Endothelial cell of umbilical vein (primary cell): ENCODE measurements at regions not wholly inside any gene's neighbourhood (a gene's known extent, or its start where the extent isn't known, plus 50 kb on each side); places are given as distances from the start of the nearest gene placed in this dataset.

Experiments used
- BruUV-seq: library from RNA; stranded (reverse); fragments of 400-500 nt; replicated peaks from 2 replicates; lab custom pipeline; 2021; lab: Mats Ljungman, UMichigan
- CTCF ChIA-PET: fragments of 300-600, 350-600 bp; sonication (Branson Sonifier 250); formaldehyde crosslinking; loops from one replicate; lab custom pipeline; 2021; ENCODE audit warnings: antibody characterized with exemption, inconsistent platforms; lab: Charles Lee
- POLR2A ChIA-PET: fragments of 300-600, 350-600 bp; sonication (Branson Sonifier 250); formaldehyde crosslinking; loops from one replicate; lab custom pipeline; 2021; ENCODE audit warnings: antibody characterized with exemption, inconsistent platforms; lab: Charles Lee
- DNase-seq: peaks from one replicate; pipeline ENCODE4 v3.0.0-alpha.2; 2011; ENCODE audit warnings: low read depth, low spot score
- FAIRE-seq: peaks from 2 replicates; lab custom pipeline; 2011; peaks lifted over from hg19 to GRCh38; lab: Jason Lieb, UNC
- H2AFZ ChIP-seq: 2 replicates; pipeline ENCODE4 v1.6.0; 2012; ENCODE audit warnings: low read depth, low read length, control low read depth, inconsistent platforms
- H3K27ac ChIP-seq: 2 replicates; pipeline ENCODE4 v1.5.1; 2011; ENCODE audit warnings: low read depth, mild to moderate bottlenecking, control low read depth, low read length, moderate library complexity; ENCODE audit not compliant: insufficient read depth
- H3K27me3 ChIP-seq, 2 experiments: 2 replicates each; pipeline versions ENCODE4 v1.6.0 to v1.6.1; 2011; ENCODE audit warnings: low read length in 2 of 2, mixed read lengths in 1 of 2; ENCODE audit not compliant: control insufficient read depth in 2 of 2, insufficient read depth in 2 of 2
- H3K36me3 ChIP-seq, 2 experiments: 2 replicates in 1 of 2; 3 replicates in 1 of 2; pipeline ENCODE4 v1.5.1; 2011; ENCODE audit warnings: low read length in 2 of 2, mild to moderate bottlenecking in 1 of 2, moderate library complexity in 1 of 2; ENCODE audit not compliant: control insufficient read depth in 2 of 2, insufficient read depth in 2 of 2; ENCODE audit errors: extremely low read depth in 1 of 2
- H3K4me1 ChIP-seq: 3 replicates; pipeline ENCODE4 v1.5.1; 2011; ENCODE audit warnings: mild to moderate bottlenecking, low read length; ENCODE audit not compliant: control insufficient read depth, insufficient read depth; ENCODE audit errors: extremely low read depth
- H3K4me2 ChIP-seq: 2 replicates; pipeline ENCODE4 v1.6.1; 2011; ENCODE audit warnings: low read length, control low read depth, mixed read lengths; ENCODE audit not compliant: insufficient read depth
- H3K4me3 ChIP-seq, 3 experiments: fragments of 200-600 bp in 1 of 3; sonication (generic), shearing (Covaris generic) in 1 of 3; replicated peaks in 1 of 3; 2 replicates each; pipeline ENCODE4 v1.5.1; 2011 to 2016; ENCODE audit warnings: control low read depth in 3 of 3, low read length in 3 of 3, mild to moderate bottlenecking in 2 of 3, inconsistent platforms in 1 of 3, low read depth in 1 of 3, moderate library complexity in 1 of 3; ENCODE audit not compliant: insufficient read depth in 1 of 3
- H3K79me2 ChIP-seq: 2 replicates; pipeline ENCODE4 v1.6.0; 2012; ENCODE audit warnings: low read length, inconsistent platforms; ENCODE audit not compliant: control insufficient read depth, insufficient read depth
- H3K9ac ChIP-seq: replicated peaks from 2 replicates; pipeline ENCODE3; 2011; ENCODE audit warnings: low read length, control low read depth; ENCODE audit not compliant: insufficient read depth; ENCODE audit errors: extremely low read depth
- H3K9me1 ChIP-seq: replicated peaks from 3 replicates; pipeline ENCODE4 v1.6.0; 2011; ENCODE audit warnings: mild to moderate bottlenecking, low read length; ENCODE audit not compliant: control insufficient read depth, insufficient read depth; ENCODE audit errors: extremely low read depth
- H3K9me3 ChIP-seq: replicated peaks from 2 replicates; pipeline ENCODE4 v1.5.1; 2012; ENCODE audit warnings: low read length, inconsistent platforms; ENCODE audit not compliant: control insufficient read depth, insufficient read depth
- H4K20me1 ChIP-seq: replicated peaks from 2 replicates; pipeline ENCODE3; 2011; ENCODE audit warnings: mild to moderate bottlenecking, low read length; ENCODE audit not compliant: control insufficient read depth, insufficient read depth; ENCODE audit errors: extremely low read depth
- CTCF ChIP-seq, 2 donors: IDR thresholded peaks; 1 replicate in 1 of 2; 2 replicates in 1 of 2; pipeline ENCODE4 v1.5.1; 2011; ENCODE audit warnings: low read length in 2 of 2, mild to moderate bottlenecking in 2 of 2, moderate library complexity in 2 of 2, control low read depth in 1 of 2, inconsistent platforms in 1 of 2, low read depth in 1 of 2; ENCODE audit not compliant: insufficient read depth in 1 of 2; ENCODE audit errors: extremely low read depth in 1 of 2
- EZH2 ChIP-seq: IDR thresholded peaks from 2 replicates; pipeline ENCODE4 v1.6.1; 2012; ENCODE audit warnings: borderline replicate concordance, low read depth, mild to moderate bottlenecking, moderate library complexity, low read length, inconsistent platforms; ENCODE audit not compliant: severe bottlenecking
- FOS ChIP-seq: IDR thresholded peaks from 2 replicates; pipeline ENCODE4 v1.6.1; 2011; ENCODE audit warnings: mild to moderate bottlenecking, low read length, moderate library complexity, borderline replicate concordance; ENCODE audit not compliant: insufficient read depth
- GATA2 ChIP-seq: IDR thresholded peaks from 2 replicates; pipeline ENCODE4 v1.7.0; 2011; ENCODE audit warnings: low read depth, mild to moderate bottlenecking, moderate library complexity, mixed read lengths, low read length; ENCODE audit not compliant: insufficient read length, insufficient read depth
- JUN ChIP-seq: IDR thresholded peaks from 2 replicates; pipeline ENCODE4 v1.6.1; 2011; ENCODE audit warnings: borderline replicate concordance, low read depth; ENCODE audit not compliant: insufficient read length, insufficient read depth
- MAX ChIP-seq: IDR thresholded peaks from 2 replicates; pipeline ENCODE4 v1.6.1; 2011; ENCODE audit not compliant: insufficient read depth, insufficient read length
- MYC ChIP-seq: IDR thresholded peaks from one replicate; pipeline ENCODE4 v1.6.1; 2011; ENCODE audit warnings: mild to moderate bottlenecking, low read depth, low read length
- POLR2A ChIP-seq: IDR thresholded peaks from 2 replicates; pipeline ENCODE4 v1.6.1; 2012; ENCODE audit warnings: low read depth, mild to moderate bottlenecking, control low read depth, low read length
- POLR2AphosphoS5 ChIP-seq: IDR thresholded peaks from 2 replicates; pipeline ENCODE4 v1.6.1; 2012; ENCODE audit warnings: low read depth, mild to moderate bottlenecking, control low read depth, low read length, moderate library complexity; ENCODE audit not compliant: insufficient read depth
- dilution Hi-C: fragments of 300-500 bp; cut with MboI; formaldehyde crosslinking; loops from one replicate; pipeline ENCODE4 v1.15.0; 2019; ENCODE audit warnings: low sequenced_read_pairs; ENCODE audit not compliant: extremely low pct_ligation_motif_present
- intact Hi-C: fragments of 100-400 bp; cut with micrococcal nuclease; formaldehyde crosslinking; loops from one replicate; pipeline ENCODE4 v1.10.0; 2022

GRCh38 chr6:140252099-140252498 lies 877.7 kb upstream of the CITED2 start:
- Histone ChIP-seq H3K27ac (no peak overlapping the region), H3K79me2 (no peaks in the 10 kb centered on the region), H3K36me3 (no peaks in the 10 kb centered on the region), H3K9ac (no peak overlapping the region), H3K4me1 (no peaks in the 10 kb centered on the region), H3K4me3 (no peak overlapping the region), H3K9me3 (no peaks in the 10 kb centered on the region), H3K9me1 (no peaks in the 10 kb centered on the region), H3K27me3 (no peaks in the 10 kb centered on the region), H2AFZ (no peak overlapping the region), H3K4me2 (no peak overlapping the region), H4K20me1 (no peaks in the 10 kb centered on the region)
- DNase-seq = no peak
- dilution Hi-C loops = no loop called here
- TF ChIP-seq POLR2A = no peak
- no peak for TF ChIP-seq GATA2
- TF ChIP-seq EZH2 = no peak
- no peak for TF ChIP-seq MYC
- no peak for TF ChIP-seq CTCF (IDR thresholded peaks at IDR 0.05; ENCODE audit: extremely low read depth in 1 of 2, insufficient read depth in 1 of 2, low read depth in 1 of 2, low read length in 2 of 2)
- TF ChIP-seq JUN = no peak
- TF ChIP-seq FOS = no peak
- TF ChIP-seq POLR2AphosphoS5 = no peak
- TF ChIP-seq MAX = no peak
- ChIA-PET POLR2A (no interaction called here), CTCF (no interaction called here)
- no peak for FAIRE-seq
- intact Hi-C loops = no loop called here
- no TSS peak for BruUV-seq
